Retinal pigment epithelial cell (primary cell): ENCODE measurements at regions not wholly inside any gene's neighbourhood (a gene's known extent, or its start where the extent isn't known, plus 50 kb on each side); places are given as distances from the start of the nearest gene placed in this dataset.

ENCODE experiments used
- DNase-seq: peaks from one replicate; pipeline ENCODE4 v3.0.0-alpha.2; 2010; ENCODE audit warnings: low read depth
- H3K4me3 ChIP-seq: 2 replicates; pipeline ENCODE4 v1.5.1; 2011; ENCODE audit warnings: mild to moderate bottlenecking, low read length, control low read depth, moderate library complexity
- TF ChIP-seq, protein P1 (sequence below): conservative IDR thresholded peaks from 2 replicates; pipeline ENCODE4 v1.5.1; 2011; ENCODE audit warnings: low read depth, low read length, control low read depth, inconsistent platforms

- H3K4me3 ChIP-seq: no peak overlapping the region
- TF ChIP-seq, protein P1, sequence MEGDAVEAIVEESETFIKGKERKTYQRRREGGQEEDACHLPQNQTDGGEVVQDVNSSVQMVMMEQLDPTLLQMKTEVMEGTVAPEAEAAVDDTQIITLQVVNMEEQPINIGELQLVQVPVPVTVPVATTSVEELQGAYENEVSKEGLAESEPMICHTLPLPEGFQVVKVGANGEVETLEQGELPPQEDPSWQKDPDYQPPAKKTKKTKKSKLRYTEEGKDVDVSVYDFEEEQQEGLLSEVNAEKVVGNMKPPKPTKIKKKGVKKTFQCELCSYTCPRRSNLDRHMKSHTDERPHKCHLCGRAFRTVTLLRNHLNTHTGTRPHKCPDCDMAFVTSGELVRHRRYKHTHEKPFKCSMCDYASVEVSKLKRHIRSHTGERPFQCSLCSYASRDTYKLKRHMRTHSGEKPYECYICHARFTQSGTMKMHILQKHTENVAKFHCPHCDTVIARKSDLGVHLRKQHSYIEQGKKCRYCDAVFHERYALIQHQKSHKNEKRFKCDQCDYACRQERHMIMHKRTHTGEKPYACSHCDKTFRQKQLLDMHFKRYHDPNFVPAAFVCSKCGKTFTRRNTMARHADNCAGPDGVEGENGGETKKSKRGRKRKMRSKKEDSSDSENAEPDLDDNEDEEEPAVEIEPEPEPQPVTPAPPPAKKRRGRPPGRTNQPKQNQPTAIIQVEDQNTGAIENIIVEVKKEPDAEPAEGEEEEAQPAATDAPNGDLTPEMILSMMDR: no peak
- peak; percentile 91 for DNase-seq
Measured at GRCh38 chr1:103180660-103181059, 72.3 kb upstream of the COL11A1 start.

- TF ChIP-seq, protein P1: no peak
- no peak for DNase-seq
- H3K4me3 ChIP-seq: no peak overlapping the region
Measured at GRCh38 chr1:103177108-103177775, 68.9 kb upstream of the COL11A1 start.

GRCh38 chr1:103171041-103171590, 62.8 kb upstream of the COL11A1 start:
- DNase-seq: no peak
- no peak overlapping the region for H3K4me3 ChIP-seq
- TF ChIP-seq, protein P1: no peak

DNA sequence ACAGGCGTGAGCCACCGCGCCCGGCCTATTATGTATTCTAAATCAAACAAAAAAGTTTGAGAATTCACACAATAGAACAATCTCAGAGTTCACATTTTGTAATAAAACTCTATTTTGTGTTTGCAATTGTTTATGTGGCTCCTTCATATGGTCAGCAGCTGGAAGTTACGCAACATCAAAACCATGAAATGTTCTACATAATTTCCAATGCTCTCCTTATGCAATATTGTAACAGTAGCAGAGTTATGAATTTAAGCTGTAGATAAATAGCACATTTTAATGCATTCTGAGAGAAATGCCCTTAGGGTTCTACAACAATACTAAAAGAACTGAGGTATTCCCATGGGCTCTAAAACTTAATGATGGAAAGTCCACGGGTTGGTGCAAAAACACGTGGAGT, 62.3 kb upstream of the COL11A1 start:
- TF ChIP-seq, protein P1: no peak
- no peak overlapping the region for H3K4me3 ChIP-seq
- no peak for DNase-seq

DNA sequence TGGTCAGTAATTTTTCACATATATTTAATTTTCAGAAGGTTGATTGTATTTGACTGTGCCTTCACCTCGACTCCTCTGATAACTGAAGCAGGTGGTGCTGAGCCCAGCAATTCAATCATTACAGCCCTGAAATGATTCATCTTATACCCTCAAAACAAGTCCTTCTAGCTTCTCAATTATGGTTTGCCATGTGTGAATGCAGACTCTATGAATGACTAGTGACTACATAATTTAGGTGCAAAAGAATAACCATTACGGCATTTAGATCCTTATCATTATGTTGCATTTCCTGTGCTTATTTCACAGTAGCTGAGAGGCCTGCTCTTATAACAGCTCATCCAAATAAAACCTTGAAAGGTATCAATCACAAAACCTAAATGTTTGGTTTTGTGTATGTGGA, 54.0 kb upstream of the COL11A1 start:
- DNase-seq: no peak
- TF ChIP-seq, protein P1: no peak
- H3K4me3 ChIP-seq: no peak overlapping the region

DNA sequence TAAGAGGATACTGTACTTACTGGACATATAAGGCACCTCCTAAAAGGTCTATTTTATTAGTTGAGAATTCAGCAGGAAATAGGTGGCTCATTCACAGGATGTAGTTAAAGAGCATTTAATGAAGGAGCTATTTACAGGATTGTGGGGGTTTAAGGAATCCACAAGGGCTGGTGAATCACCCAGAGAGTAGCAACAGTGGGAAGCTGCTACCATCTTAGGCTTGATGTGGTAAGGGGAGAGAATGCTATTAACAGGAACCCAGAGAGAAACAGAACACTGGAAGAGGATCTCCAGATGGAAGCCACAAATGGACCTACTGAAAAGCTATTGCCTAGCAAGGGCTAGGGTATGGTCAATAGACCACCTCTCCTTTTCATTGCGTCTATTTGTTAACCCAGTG, 52.0 kb upstream of the COL11A1 start:
- no peak overlapping the region for H3K4me3 ChIP-seq
- DNase-seq: no peak
- TF ChIP-seq, protein P1: no peak
